ENCODE measurements at regions not wholly inside any gene's neighbourhood (a gene's known extent, or its start where the extent isn't known, plus 50 kb on each side); places are given as distances from the start of the nearest gene placed in this dataset.
"Not testable (repeated sequence)": the region's sequence is repeated elsewhere in the genome, so short reads cannot be mapped to it uniquely, and the experiment has no call there.

GRCh38 chr2:217365656-217366055 lies 505.8 kb upstream of the TNP1 start:
- no peak for DNase-seq (ENCODE audit: low spot score)

- no peak for DNase-seq (ENCODE audit: low spot score)
Measured at GRCh38 chr2:217364224-217364623, 504.4 kb upstream of the TNP1 start.

- DNase-seq (ENCODE audit: low spot score) = no peak
Measured at GRCh38 chr2:217363470-217363869, 503.6 kb upstream of the TNP1 start.

- no peak for DNase-seq (ENCODE audit: low spot score)
Measured at GRCh38 chr2:217362710-217363109, 502.8 kb upstream of the TNP1 start.

GRCh38 chr2:217362286-217362685 lies 502.4 kb upstream of the TNP1 start:
- no peak for DNase-seq (ENCODE audit: low spot score)

GRCh38 chr2:217361483-217361880 lies 501.6 kb upstream of the TNP1 start:
- no peak for DNase-seq (ENCODE audit: low spot score)

- peak; percentile 32 for DNase-seq (ENCODE audit: low spot score)
Measured at GRCh38 chr2:217360781-217361482, 501.1 kb upstream of the TNP1 start.

GRCh38 chr2:217360111-217360510 lies 500.2 kb upstream of the TNP1 start:
- no peak for DNase-seq (ENCODE audit: low spot score)

- DNase-seq (ENCODE audit: low spot score) = no peak
Measured at GRCh38 chr2:217357886-217358620, 498.2 kb upstream of the TNP1 start.

GRCh38 chr2:217356781-217357180 lies 496.9 kb upstream of the TNP1 start:
- DNase-seq (ENCODE audit: low spot score) = no peak

GRCh38 chr2:217356142-217356541 lies 496.3 kb upstream of the TNP1 start:
- DNase-seq (ENCODE audit: low spot score) = no peak

GRCh38 chr2:217353591-217353990 lies 493.7 kb upstream of the TNP1 start:
- no peak for DNase-seq (ENCODE audit: low spot score)

GRCh38 chr2:217351378-217351777 lies 491.5 kb upstream of the TNP1 start:
- no peak for DNase-seq (ENCODE audit: low spot score)

GRCh38 chr2:217349251-217349650 lies 489.4 kb upstream of the TNP1 start:
- no peak for DNase-seq (ENCODE audit: low spot score)

- not testable (repeated sequence) for DNase-seq (ENCODE audit: low spot score)
Measured at GRCh38 chr2:217347630-217348029, 487.8 kb upstream of the TNP1 start.

- DNase-seq (ENCODE audit: low spot score) = not testable (repeated sequence)
Measured at GRCh38 chr2:217346043-217346442, 486.2 kb upstream of the TNP1 start.

GRCh38 chr2:217340899-217341298 lies 481.0 kb upstream of the TNP1 start:
- DNase-seq (ENCODE audit: low spot score) = no peak

GRCh38 chr2:217340176-217340575 lies 480.3 kb upstream of the TNP1 start:
- DNase-seq (ENCODE audit: low spot score) = no peak

GRCh38 chr2:217339753-217340152 lies 479.9 kb upstream of the TNP1 start:
- DNase-seq (ENCODE audit: low spot score) = no peak

- peak; percentile 14 for DNase-seq (ENCODE audit: low spot score)
Measured at GRCh38 chr2:217338306-217338916, 478.5 kb upstream of the TNP1 start.

- DNase-seq (ENCODE audit: low spot score) = no peak
Measured at GRCh38 chr2:217337771-217338170, 477.9 kb upstream of the TNP1 start.

GRCh38 chr2:217336694-217337093 lies 476.8 kb upstream of the TNP1 start:
- no peak for DNase-seq (ENCODE audit: low spot score)

GRCh38 chr2:217335341-217335966 lies 475.6 kb upstream of the TNP1 start:
- no peak for DNase-seq (ENCODE audit: low spot score)

Measured in kidney capillary endothelial cell (primary cell).